ENCODE measurements at regions not wholly inside any gene's neighbourhood (a gene's known extent, or its start where the extent isn't known, plus 50 kb on each side); places are given as distances from the start of the nearest gene placed in this dataset.

GRCh38 chr1:239006276-239006675 lies 380.1 kb upstream of the CHRM3 start:
- no peak for TF ChIP-seq CTCF (IDR thresholded peaks at IDR 0.05)
- no peak for DNase-seq
- intact Hi-C loops (cut with DNase I) = no loop called here
- H3K27me3 ChIP-seq (ENCODE audit: low read depth) = no peaks in the 10 kb centered on the region
- H3K36me3 ChIP-seq = no peaks in the 10 kb centered on the region
- H3K4me1 ChIP-seq = no peaks in the 10 kb centered on the region
- no peak overlapping the region for H3K4me3 ChIP-seq
- no peak for ATAC-seq
- H3K9me3 ChIP-seq = no peaks in the 10 kb centered on the region
- no peak overlapping the region for H3K27ac ChIP-seq

GRCh38 chr1:238999944-239000343 lies 386.4 kb upstream of the CHRM3 start:
- Histone ChIP-seq H3K36me3 (no peaks in the 10 kb centered on the region), H3K27ac (no peak overlapping the region), H3K4me3 (no peak overlapping the region), H3K9me3 (no peaks in the 10 kb centered on the region), H3K4me1 (no peaks in the 10 kb centered on the region), H3K27me3 (ENCODE audit: low read depth) (no peaks in the 10 kb centered on the region)
- ATAC-seq (no peak), DNase-seq (no peak)
- intact Hi-C loops (cut with DNase I) = no loop called here
- TF ChIP-seq CTCF (IDR thresholded peaks at IDR 0.05) = no peak

GRCh38 chr1:238998577-238998976 lies 387.8 kb upstream of the CHRM3 start:
- intact Hi-C loops (cut with DNase I) = no loop called here
- DNase-seq = no peak
- H3K27ac ChIP-seq = no peak overlapping the region
- ATAC-seq = no peak
- no peaks in the 10 kb centered on the region for H3K27me3 ChIP-seq (ENCODE audit: low read depth)
- no peaks in the 10 kb centered on the region for H3K4me1 ChIP-seq
- no peak for TF ChIP-seq CTCF (IDR thresholded peaks at IDR 0.05)
- H3K36me3 ChIP-seq = no peaks in the 10 kb centered on the region
- no peaks in the 10 kb centered on the region for H3K9me3 ChIP-seq
- no peak overlapping the region for H3K4me3 ChIP-seq

- Histone ChIP-seq H3K4me1 (no peaks in the 10 kb centered on the region), H3K9me3 (no peaks in the 10 kb centered on the region), H3K4me3 (no peak overlapping the region), H3K27ac (no peak overlapping the region), H3K36me3 (no peaks in the 10 kb centered on the region), H3K27me3 (ENCODE audit: low read depth) (no peaks in the 10 kb centered on the region)
- intact Hi-C loops (cut with DNase I) = no loop called here
- TF ChIP-seq CTCF (IDR thresholded peaks at IDR 0.05) = no peak
- DNase-seq = no peak
- no peak for ATAC-seq
Observed at GRCh38 chr1:238991765-238992495, 394.4 kb upstream of the CHRM3 start.

- Histone ChIP-seq H3K9me3 (no peaks in the 10 kb centered on the region), H3K4me3 (no peak overlapping the region), H3K27ac (no peak overlapping the region), H3K4me1 (no peaks in the 10 kb centered on the region), H3K36me3 (no peaks in the 10 kb centered on the region), H3K27me3 (ENCODE audit: low read depth) (no peaks in the 10 kb centered on the region)
- intact Hi-C loops (cut with DNase I) = no loop called here
- no peak for TF ChIP-seq CTCF (IDR thresholded peaks at IDR 0.05)
- ATAC-seq = no peak
- DNase-seq = no peak
Observed at GRCh38 chr1:238985312-238985711, 401.1 kb upstream of the CHRM3 start.

Measured in lower lobe of right lung (tissue), 2 donors.